NCI-H1105 treated with DMSO at 0.1 percent for 48 hours (cell line): ENCODE measurements at regions not wholly inside any gene's neighbourhood (a gene's known extent, or its start where the extent isn't known, plus 50 kb on each side); places are given as distances from the start of the nearest gene placed in this dataset.

Experiments used
- DNase-seq: peaks from one replicate; lab custom pipeline; 2025; lab: John Stamatoyannopoulos, UW

GRCh38 chr7:155216475-155217272, 81.0 kb upstream of the INSIG1 start:
- no peak for DNase-seq

- DNase-seq, result no peak
Measured at GRCh38 chr7:155217634-155218033, 80.0 kb upstream of the INSIG1 start.

- no peak for DNase-seq
Measured at GRCh38 chr7:155218276-155219153, 79.2 kb upstream of the INSIG1 start.

GRCh38 chr7:155219154-155219531, 78.5 kb upstream of the INSIG1 start:
- DNase-seq, result no peak

GRCh38 chr7:155219947-155220769, 77.5 kb upstream of the INSIG1 start:
- no peak for DNase-seq

- no peak for DNase-seq
Measured at GRCh38 chr7:155220903-155221302, 76.8 kb upstream of the INSIG1 start.

- no peak for DNase-seq
Measured at GRCh38 chr7:155221547-155221946, 76.1 kb upstream of the INSIG1 start.

- no peak for DNase-seq
Measured at GRCh38 chr7:155222061-155222460, 75.6 kb upstream of the INSIG1 start.

GRCh38 chr7:155222573-155222972, 75.1 kb upstream of the INSIG1 start:
- DNase-seq, result no peak

GRCh38 chr7:155223021-155223420, 74.7 kb upstream of the INSIG1 start:
- DNase-seq, result no peak

- DNase-seq, result no peak
Measured at GRCh38 chr7:155223503-155223902, 74.2 kb upstream of the INSIG1 start.

GRCh38 chr7:155224116-155224811, 73.4 kb upstream of the INSIG1 start:
- DNase-seq, result peak; percentile 93

GRCh38 chr7:155225095-155225494, 72.6 kb upstream of the INSIG1 start:
- DNase-seq, result no peak

GRCh38 chr7:155225516-155225915, 72.2 kb upstream of the INSIG1 start:
- no peak for DNase-seq

GRCh38 chr7:155226261-155227003, 71.2 kb upstream of the INSIG1 start:
- no peak for DNase-seq

- no peak for DNase-seq
Measured at GRCh38 chr7:155227004-155227787, 70.5 kb upstream of the INSIG1 start.

- no peak for DNase-seq
Measured at GRCh38 chr7:155227788-155228458, 69.8 kb upstream of the INSIG1 start.

GRCh38 chr7:155228459-155228845, 69.2 kb upstream of the INSIG1 start:
- no peak for DNase-seq

- DNase-seq, result no peak
Measured at GRCh38 chr7:155228894-155229293, 68.8 kb upstream of the INSIG1 start.
